MM.1S (cell line): ENCODE measurements at regions not wholly inside any gene's neighbourhood (a gene's known extent, or its start where the extent isn't known, plus 50 kb on each side); places are given as distances from the start of the nearest gene placed in this dataset.

Experiments
- DNase-seq: peaks from one replicate; pipeline ENCODE4 v3.0.0-alpha.2; 2015
- H2AFZ ChIP-seq: fragments of 300-600 bp; sonication (generic); 2 replicates; pipeline ENCODE4 v1.6.0; 2016; ENCODE audit warnings: antibody characterized with exemption, low read length
- H3F3A ChIP-seq: fragments of 300-600 bp; sonication (generic); 2 replicates; pipeline ENCODE4 v1.6.1; 2016; ENCODE audit warnings: mild to moderate bottlenecking, antibody characterized with exemption, low read length, moderate library complexity, mixed read lengths; ENCODE audit not compliant: insufficient read depth
- H3K27ac ChIP-seq: fragments of 300-600 bp; sonication (generic); 2 replicates; pipeline ENCODE4 v1.5.1; 2016; ENCODE audit warnings: mild to moderate bottlenecking, low read length
- H3K27me3 ChIP-seq: fragments of 300-600 bp; sonication (generic); replicated peaks from 2 replicates; pipeline ENCODE4 v1.6.0; 2016; ENCODE audit warnings: low read length; ENCODE audit not compliant: insufficient read depth
- H3K36me3 ChIP-seq: fragments of 300-600 bp; sonication (generic); replicated peaks from 2 replicates; pipeline ENCODE4 v1.6.1; 2016; ENCODE audit warnings: mild to moderate bottlenecking, low read length, mixed read lengths; ENCODE audit not compliant: insufficient read depth
- H3K4me1 ChIP-seq: fragments of 300-600 bp; sonication (generic); 2 replicates; pipeline ENCODE4 v1.6.1; 2016; ENCODE audit warnings: low read length, mixed read lengths
- H3K4me2 ChIP-seq: fragments of 300-600 bp; sonication (generic); 2 replicates; pipeline ENCODE4 v1.6.0; 2016; ENCODE audit warnings: low read depth, low read length
- H3K4me3 ChIP-seq: fragments of 300-600 bp; sonication (generic); 2 replicates; pipeline ENCODE4 v1.5.1; 2016; ENCODE audit warnings: low read length, mixed read lengths
- H3K79me2 ChIP-seq: fragments of 300-600 bp; sonication (generic); 2 replicates; pipeline ENCODE4 v1.6.1; 2016; ENCODE audit warnings: mixed run types, low read length, mixed read lengths
- H3K9ac ChIP-seq: fragments of 300-600 bp; sonication (generic); 2 replicates; pipeline ENCODE4 v1.6.1; 2016; ENCODE audit warnings: low read length, mixed read lengths
- H3K9me2 ChIP-seq: fragments of 300-600 bp; sonication (generic); replicated peaks from 2 replicates; pipeline ENCODE4 v1.6.1; 2016; ENCODE audit warnings: mild to moderate bottlenecking, low read length, mixed read lengths; ENCODE audit not compliant: insufficient read depth
- H3K9me3 ChIP-seq: fragments of 300-600 bp; sonication (generic); replicated peaks from 2 replicates; pipeline ENCODE4 v1.6.1; 2016; ENCODE audit warnings: mild to moderate bottlenecking, low read length, mixed read lengths; ENCODE audit not compliant: insufficient read depth
- H4K20me1 ChIP-seq: fragments of 300-600 bp; sonication (generic); 2 replicates; pipeline ENCODE4 v1.6.1; 2016; ENCODE audit warnings: mild to moderate bottlenecking, low read length, moderate library complexity, mixed read lengths; ENCODE audit not compliant: insufficient read depth
- EZH2 ChIP-seq: fragments of 300-600 bp; sonication (generic); optimal IDR thresholded peaks from 2 replicates; pipeline ENCODE3; 2017; ENCODE audit warnings: low read depth, mild to moderate bottlenecking, antibody characterized with exemption, low read length, mixed read lengths
- EZH2phosphoT487 ChIP-seq: fragments of 300-600 bp; sonication (generic); IDR thresholded peaks from 2 replicates; pipeline ENCODE4 v1.6.1; 2018; ENCODE audit warnings: antibody characterized with exemption, low read length
- TF ChIP-seq, protein P1 (sequence below): fragments of 300-600 bp; sonication (generic); IDR thresholded peaks from 2 replicates; pipeline ENCODE4 v1.5.1; 2016; ENCODE audit warnings: antibody characterized with exemption, low read length, mixed read lengths

- no peak for DNase-seq
- H3K4me2 ChIP-seq, result no peak overlapping the region
- no peak overlapping the region for H3K9ac ChIP-seq
- H3K27me3 ChIP-seq, result no peaks in the 10 kb centered on the region
- H3K9me2 ChIP-seq, result no peaks in the 10 kb centered on the region
- no peak overlapping the region for H3K4me3 ChIP-seq
- H3K4me1 ChIP-seq, result no peaks in the 10 kb centered on the region
- no peak overlapping the region for H2AFZ ChIP-seq
- no peak overlapping the region for H3K27ac ChIP-seq
- no peaks in the 10 kb centered on the region for H3K36me3 ChIP-seq
- TF ChIP-seq EZH2phosphoT487 (no peak), EZH2 (no peak)
- TF ChIP-seq, protein P1, sequence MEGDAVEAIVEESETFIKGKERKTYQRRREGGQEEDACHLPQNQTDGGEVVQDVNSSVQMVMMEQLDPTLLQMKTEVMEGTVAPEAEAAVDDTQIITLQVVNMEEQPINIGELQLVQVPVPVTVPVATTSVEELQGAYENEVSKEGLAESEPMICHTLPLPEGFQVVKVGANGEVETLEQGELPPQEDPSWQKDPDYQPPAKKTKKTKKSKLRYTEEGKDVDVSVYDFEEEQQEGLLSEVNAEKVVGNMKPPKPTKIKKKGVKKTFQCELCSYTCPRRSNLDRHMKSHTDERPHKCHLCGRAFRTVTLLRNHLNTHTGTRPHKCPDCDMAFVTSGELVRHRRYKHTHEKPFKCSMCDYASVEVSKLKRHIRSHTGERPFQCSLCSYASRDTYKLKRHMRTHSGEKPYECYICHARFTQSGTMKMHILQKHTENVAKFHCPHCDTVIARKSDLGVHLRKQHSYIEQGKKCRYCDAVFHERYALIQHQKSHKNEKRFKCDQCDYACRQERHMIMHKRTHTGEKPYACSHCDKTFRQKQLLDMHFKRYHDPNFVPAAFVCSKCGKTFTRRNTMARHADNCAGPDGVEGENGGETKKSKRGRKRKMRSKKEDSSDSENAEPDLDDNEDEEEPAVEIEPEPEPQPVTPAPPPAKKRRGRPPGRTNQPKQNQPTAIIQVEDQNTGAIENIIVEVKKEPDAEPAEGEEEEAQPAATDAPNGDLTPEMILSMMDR, result no peak
- no peaks in the 10 kb centered on the region for H3F3A ChIP-seq
- H4K20me1 ChIP-seq, result no peaks in the 10 kb centered on the region
- no peaks in the 10 kb centered on the region for H3K79me2 ChIP-seq
- H3K9me3 ChIP-seq, result no peaks in the 10 kb centered on the region
Observed at GRCh38 chr3:157637866-157638265, 134.7 kb upstream of the VEPH1 start.

- DNase-seq, result no peak
- Histone ChIP-seq H3K9ac (no peak overlapping the region), H3K4me3 (no peak overlapping the region), H3K9me3 (no peaks in the 10 kb centered on the region), H3K4me2 (no peak overlapping the region), H3K27me3 (no peaks in the 10 kb centered on the region), H3F3A (no peaks in the 10 kb centered on the region), H3K27ac (no peak overlapping the region), H3K4me1 (no peaks in the 10 kb centered on the region), H3K36me3 (no peaks in the 10 kb centered on the region), H3K79me2 (no peaks in the 10 kb centered on the region), H2AFZ (no peak overlapping the region), H3K9me2 (no peaks in the 10 kb centered on the region), H4K20me1 (no peaks in the 10 kb centered on the region)
- TF ChIP-seq EZH2 (no peak), EZH2phosphoT487 (no peak)
- TF ChIP-seq, protein P1, result no peak
Observed at GRCh38 chr3:157633241-157633640, 130.0 kb upstream of the VEPH1 start.

GRCh38 chr3:157632075-157632474, 128.9 kb upstream of the VEPH1 start:
- H4K20me1 ChIP-seq, result no peaks in the 10 kb centered on the region
- H3K27me3 ChIP-seq, result no peaks in the 10 kb centered on the region
- no peaks in the 10 kb centered on the region for H3K9me2 ChIP-seq
- H3K36me3 ChIP-seq, result no peaks in the 10 kb centered on the region
- no peak for DNase-seq
- H3K4me2 ChIP-seq, result no peak overlapping the region
- H3K79me2 ChIP-seq, result no peaks in the 10 kb centered on the region
- H3F3A ChIP-seq, result no peaks in the 10 kb centered on the region
- H3K9me3 ChIP-seq, result no peaks in the 10 kb centered on the region
- H2AFZ ChIP-seq, result no peak overlapping the region
- no peaks in the 10 kb centered on the region for H3K4me1 ChIP-seq
- H3K27ac ChIP-seq, result no peak overlapping the region
- H3K9ac ChIP-seq, result no peak overlapping the region
- no peak overlapping the region for H3K4me3 ChIP-seq
- TF ChIP-seq, protein P1, result no peak
- no peak for TF ChIP-seq EZH2
- no peak for TF ChIP-seq EZH2phosphoT487

DNA sequence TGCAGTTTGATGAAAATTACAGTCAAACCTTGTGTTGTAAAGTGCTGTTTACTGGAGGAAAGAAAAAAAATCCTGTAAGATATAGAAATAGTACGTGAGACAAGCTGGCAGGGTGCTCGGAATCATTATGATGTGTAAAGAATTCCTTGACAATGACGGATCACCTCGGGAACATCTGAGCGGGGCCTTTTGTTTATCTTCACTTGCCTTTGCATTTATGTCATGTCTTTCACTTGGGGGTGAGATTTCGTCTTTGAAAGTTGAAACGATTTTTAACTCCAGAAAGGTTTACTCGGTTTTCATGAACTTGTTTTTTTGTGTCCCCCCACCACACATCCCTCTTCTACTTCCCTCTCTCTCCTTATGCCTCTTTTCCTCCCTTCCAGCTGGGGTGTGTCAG, 128.3 kb upstream of the VEPH1 start:
- H3K36me3 ChIP-seq, result no peaks in the 10 kb centered on the region
- H3K79me2 ChIP-seq, result no peaks in the 10 kb centered on the region
- no peaks in the 10 kb centered on the region for H4K20me1 ChIP-seq
- H3K27ac ChIP-seq, result no peak overlapping the region
- H3K9me2 ChIP-seq, result no peaks in the 10 kb centered on the region
- H3K9ac ChIP-seq, result no peak overlapping the region
- H3K27me3 ChIP-seq, result no peaks in the 10 kb centered on the region
- H3K4me3 ChIP-seq, result no peak overlapping the region
- no peak overlapping the region for H2AFZ ChIP-seq
- H3K9me3 ChIP-seq, result no peaks in the 10 kb centered on the region
- DNase-seq, result no peak
- no peaks in the 10 kb centered on the region for H3K4me1 ChIP-seq
- no peaks in the 10 kb centered on the region for H3F3A ChIP-seq
- H3K4me2 ChIP-seq, result no peak overlapping the region
- TF ChIP-seq, protein P1, result no peak
- TF ChIP-seq EZH2phosphoT487 (no peak), EZH2 (no peak)
